CD14-positive monocyte (primary cell): ENCODE measurements at regions not wholly inside any gene's neighbourhood (a gene's known extent, or its start where the extent isn't known, plus 50 kb on each side); places are given as distances from the start of the nearest gene placed in this dataset.

ENCODE experiments used
- DNase-seq, 3 donors: peaks; one replicate each; pipeline ENCODE4 v3.0.0-alpha.2; 2011 to 2022
- H2AFZ ChIP-seq: 2 replicates; pipeline ENCODE4 v1.6.0; 2012; ENCODE audit warnings: mild to moderate bottlenecking, low read depth, low read length, inconsistent platforms; ENCODE audit not compliant: insufficient read depth, poor library complexity, severe bottlenecking
- H3K27ac ChIP-seq, 2 donors: 1 replicate in 1 of 2; 2 replicates in 1 of 2; pipeline ENCODE4 v1.5.1; 2012 to 2013; ENCODE audit warnings: low read length in 2 of 2, control low read depth in 1 of 2, inconsistent platforms in 1 of 2, low read depth in 1 of 2, mild to moderate bottlenecking in 1 of 2
- H3K27me3 ChIP-seq, 2 donors: one replicate each; pipeline versions ENCODE4 v1.6.0 to v1.6.1; 2011 to 2013; ENCODE audit warnings: low read length in 2 of 2; ENCODE audit not compliant: control insufficient read depth in 2 of 2, insufficient read depth in 2 of 2
- H3K36me3 ChIP-seq, 2 donors: replicated peaks in 1 of 2; 1 replicate in 1 of 2; 2 replicates in 1 of 2; pipeline versions ENCODE4 v1.5.1 to v1.6.1; 2012 to 2013; ENCODE audit warnings: low read length in 2 of 2, control low read depth in 1 of 2, inconsistent platforms in 1 of 2, mild to moderate bottlenecking in 1 of 2; ENCODE audit not compliant: insufficient read depth in 2 of 2, control insufficient read depth in 1 of 2
- H3K4me1 ChIP-seq, 2 donors: 1 replicate in 1 of 2; 2 replicates in 1 of 2; pipeline versions ENCODE4 v1.5.1 to v1.6.1; 2012 to 2013; ENCODE audit warnings: low read length in 2 of 2, control low read depth in 1 of 2, inconsistent platforms in 1 of 2, mild to moderate bottlenecking in 1 of 2, moderate library complexity in 1 of 2; ENCODE audit not compliant: insufficient read depth in 2 of 2, control insufficient read depth in 1 of 2
- H3K4me2 ChIP-seq: replicated peaks from 2 replicates; pipeline ENCODE3; 2012; ENCODE audit warnings: low read length, moderate library complexity, mild to moderate bottlenecking; ENCODE audit not compliant: poor library complexity, severe bottlenecking; ENCODE audit errors: extremely low read depth
- H3K4me3 ChIP-seq, 3 experiments: fragments of 200-600 bp in 1 of 3; sonication (generic) in 1 of 3; replicated peaks in 1 of 3; 1 replicate in 2 of 3; 2 replicates in 1 of 3; pipeline ENCODE4 v1.5.1; 2011 to 2013; ENCODE audit warnings: low read length in 3 of 3, mild to moderate bottlenecking in 3 of 3, control low read depth in 2 of 3, low read depth in 2 of 3, inconsistent platforms in 1 of 3, moderate library complexity in 1 of 3
- H3K79me2 ChIP-seq: 2 replicates; pipeline ENCODE4 v1.6.0; 2012; ENCODE audit warnings: mild to moderate bottlenecking, control low read depth, inconsistent platforms, low read length, moderate library complexity; ENCODE audit not compliant: insufficient read depth
- H3K9ac ChIP-seq: 2 replicates; pipeline ENCODE4 v1.6.0; 2017; ENCODE audit warnings: low read length, mild to moderate bottlenecking; ENCODE audit not compliant: insufficient read depth, poor library complexity, severe bottlenecking
- H3K9me3 ChIP-seq, 2 donors: replicated peaks in 1 of 2; 1 replicate in 1 of 2; 2 replicates in 1 of 2; pipeline versions ENCODE4 v1.5.1 to v1.6.1; 2012 to 2013; ENCODE audit warnings: low read length in 2 of 2, control low read depth in 1 of 2; ENCODE audit not compliant: control insufficient read depth in 1 of 2, insufficient read depth in 1 of 2
- H4K20me1 ChIP-seq: 2 replicates; pipeline ENCODE4 v1.6.0; 2012; ENCODE audit warnings: mild to moderate bottlenecking, low read length, control low read depth, moderate library complexity; ENCODE audit not compliant: insufficient read depth
- H3K27ac Mint-ChIP-seq, 7 donors: one replicate each; pipeline ENCODE4 v1.8.0; 2020; ENCODE audit warnings: mild to moderate bottlenecking in 7 of 7, mixed read lengths in 7 of 7, moderate library complexity in 6 of 7, inconsistent platforms in 2 of 7
- H3K27me3 Mint-ChIP-seq, 3 donors: one replicate each; pipeline ENCODE4 v1.8.0; 2021 to 2022; ENCODE audit warnings: low read depth in 3 of 3, mild to moderate bottlenecking in 3 of 3, mixed read lengths in 3 of 3, moderate library complexity in 3 of 3, inconsistent platforms in 1 of 3
- H3K36me3 Mint-ChIP-seq, 2 donors: one replicate each; pipeline ENCODE4 v1.8.0; 2020; ENCODE audit warnings: mixed read lengths in 2 of 2, inconsistent platforms in 1 of 2, mild to moderate bottlenecking in 1 of 2
- H3K4me1 Mint-ChIP-seq: one replicate; pipeline ENCODE4 v1.8.0; 2020; ENCODE audit warnings: mild to moderate bottlenecking, mixed read lengths
- H3K4me3 Mint-ChIP-seq, 2 donors: one replicate each; pipeline ENCODE4 v1.8.0; 2020; ENCODE audit warnings: mild to moderate bottlenecking in 2 of 2, mixed read lengths in 2 of 2, moderate library complexity in 1 of 2
- H3K9me3 Mint-ChIP-seq, 7 donors: one replicate each; pipeline ENCODE4 v1.8.0; 2020 to 2022; ENCODE audit warnings: mixed read lengths in 7 of 7, mild to moderate bottlenecking in 6 of 7, moderate library complexity in 6 of 7, inconsistent platforms in 2 of 7
- WGBS: methylation state at CpG from one replicate; pipeline ENCODE4 v1.1.5; 2013; ENCODE audit warnings: missing lambda C conversion rate; ENCODE audit not compliant: insufficient coverage; 5-methylcytosine and 5-hydroxymethylcytosine counted together
- intact Hi-C, 2 donors: fragments of 100-400 bp; cut with micrococcal nuclease; formaldehyde crosslinking; loops; one replicate each; pipeline versions ENCODE4 v1.15.0 to v1.15.1; 2023
- TF ChIP-seq, protein P1 (sequence below): fragments of 200-600 bp; IDR thresholded peaks from one replicate; pipeline ENCODE4 v1.8.0; 2022; ENCODE audit warnings: antibody characterized with exemption, mild to moderate bottlenecking

DNA sequence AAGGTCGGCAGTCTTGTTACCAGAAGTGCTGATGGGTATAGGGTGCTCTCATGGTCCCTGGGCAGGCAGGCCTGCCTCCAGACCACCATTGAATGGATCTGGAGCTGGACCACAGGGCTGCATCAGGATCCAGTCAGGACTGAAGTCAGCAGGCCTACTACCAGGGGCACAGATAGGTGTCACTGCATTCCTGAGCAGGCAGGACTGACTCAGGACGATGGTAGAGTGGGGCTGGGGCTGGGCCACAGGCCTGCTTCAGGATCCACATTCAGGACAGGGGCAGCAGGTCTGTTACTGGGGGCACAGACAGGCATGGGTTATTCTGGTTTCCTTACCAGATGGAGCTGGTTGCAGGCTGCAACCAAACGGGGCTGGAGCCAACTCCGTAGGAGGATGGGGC, 51.4 kb upstream of the MAP3K4 start:
- intact Hi-C loops, result no loop called here

More for the DNA sequence above, 51.4 kb upstream of the MAP3K4 start:
- DNase-seq, result no peak
- no peak overlapping the region for H3K4me3 Mint-ChIP-seq
- H3K9me3 Mint-ChIP-seq, result peaks cover 0 to 5% (median 0%) of the 10 kb centered on the region in 7 donors
- no peaks in the 10 kb centered on the region for H3K79me2 ChIP-seq
- no peak overlapping the region for H3K27ac Mint-ChIP-seq
- H3K9ac ChIP-seq, result no peak overlapping the region
- no peaks in the 10 kb centered on the region for H3K36me3 Mint-ChIP-seq
- peaks cover 0 to 3% of the 10 kb centered on the region in 2 donors for H3K27me3 ChIP-seq
- H3K4me2 ChIP-seq, result no peak overlapping the region
- H3K27me3 Mint-ChIP-seq, result peaks cover 7 to 11% (median 11%) of the 10 kb centered on the region in 3 donors
- H3K36me3 ChIP-seq, result no peaks in the 10 kb centered on the region
- no peak overlapping the region for H3K4me3 ChIP-seq
- no peaks in the 10 kb centered on the region for H3K9me3 ChIP-seq
- no peaks in the 10 kb centered on the region for H3K4me1 Mint-ChIP-seq
- H3K27ac ChIP-seq, result no peak overlapping the region
- no peaks in the 10 kb centered on the region for H4K20me1 ChIP-seq
- WGBS, result 76% methylated on average over 4 of the region's 4 CpGs
- no peaks in the 10 kb centered on the region for H3K4me1 ChIP-seq
- H2AFZ ChIP-seq, result no peak overlapping the region
- TF ChIP-seq, protein P1, sequence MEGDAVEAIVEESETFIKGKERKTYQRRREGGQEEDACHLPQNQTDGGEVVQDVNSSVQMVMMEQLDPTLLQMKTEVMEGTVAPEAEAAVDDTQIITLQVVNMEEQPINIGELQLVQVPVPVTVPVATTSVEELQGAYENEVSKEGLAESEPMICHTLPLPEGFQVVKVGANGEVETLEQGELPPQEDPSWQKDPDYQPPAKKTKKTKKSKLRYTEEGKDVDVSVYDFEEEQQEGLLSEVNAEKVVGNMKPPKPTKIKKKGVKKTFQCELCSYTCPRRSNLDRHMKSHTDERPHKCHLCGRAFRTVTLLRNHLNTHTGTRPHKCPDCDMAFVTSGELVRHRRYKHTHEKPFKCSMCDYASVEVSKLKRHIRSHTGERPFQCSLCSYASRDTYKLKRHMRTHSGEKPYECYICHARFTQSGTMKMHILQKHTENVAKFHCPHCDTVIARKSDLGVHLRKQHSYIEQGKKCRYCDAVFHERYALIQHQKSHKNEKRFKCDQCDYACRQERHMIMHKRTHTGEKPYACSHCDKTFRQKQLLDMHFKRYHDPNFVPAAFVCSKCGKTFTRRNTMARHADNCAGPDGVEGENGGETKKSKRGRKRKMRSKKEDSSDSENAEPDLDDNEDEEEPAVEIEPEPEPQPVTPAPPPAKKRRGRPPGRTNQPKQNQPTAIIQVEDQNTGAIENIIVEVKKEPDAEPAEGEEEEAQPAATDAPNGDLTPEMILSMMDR, result no peak
